MM.1S (cell line): ENCODE measurements at regions not wholly inside any gene's neighbourhood (a gene's known extent, or its start where the extent isn't known, plus 50 kb on each side); places are given as distances from the start of the nearest gene placed in this dataset.

Experiments
- EZH2 ChIP-seq: fragments of 300-600 bp; sonication (generic); optimal IDR thresholded peaks from 2 replicates; pipeline ENCODE3; 2017; ENCODE audit warnings: low read depth, mild to moderate bottlenecking, antibody characterized with exemption, low read length, mixed read lengths
- TF ChIP-seq, protein P1 (sequence below): fragments of 300-600 bp; sonication (generic); IDR thresholded peaks from 2 replicates; pipeline ENCODE4 v1.5.1; 2016; ENCODE audit warnings: antibody characterized with exemption, low read length, mixed read lengths

DNA sequence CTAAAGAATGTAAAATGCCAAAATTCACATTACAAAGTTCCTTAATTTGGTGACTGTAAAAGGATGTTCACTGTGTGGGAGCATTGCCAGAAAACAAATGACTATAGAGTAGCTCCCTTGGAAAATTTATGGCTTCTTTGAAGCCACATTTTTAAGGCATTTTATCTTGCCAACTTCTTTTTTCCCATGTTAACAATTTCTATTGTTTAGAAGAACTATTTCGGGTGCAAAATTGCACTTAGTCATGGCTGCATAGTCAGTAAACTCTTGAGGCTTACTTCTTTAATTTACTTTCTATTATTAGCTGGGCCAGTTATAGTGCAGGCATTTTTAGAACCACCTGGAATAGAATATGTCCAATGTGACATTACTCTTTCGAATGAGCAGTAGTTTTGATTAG, 515.3 kb downstream of the JRKL start:
- TF ChIP-seq, protein P1, sequence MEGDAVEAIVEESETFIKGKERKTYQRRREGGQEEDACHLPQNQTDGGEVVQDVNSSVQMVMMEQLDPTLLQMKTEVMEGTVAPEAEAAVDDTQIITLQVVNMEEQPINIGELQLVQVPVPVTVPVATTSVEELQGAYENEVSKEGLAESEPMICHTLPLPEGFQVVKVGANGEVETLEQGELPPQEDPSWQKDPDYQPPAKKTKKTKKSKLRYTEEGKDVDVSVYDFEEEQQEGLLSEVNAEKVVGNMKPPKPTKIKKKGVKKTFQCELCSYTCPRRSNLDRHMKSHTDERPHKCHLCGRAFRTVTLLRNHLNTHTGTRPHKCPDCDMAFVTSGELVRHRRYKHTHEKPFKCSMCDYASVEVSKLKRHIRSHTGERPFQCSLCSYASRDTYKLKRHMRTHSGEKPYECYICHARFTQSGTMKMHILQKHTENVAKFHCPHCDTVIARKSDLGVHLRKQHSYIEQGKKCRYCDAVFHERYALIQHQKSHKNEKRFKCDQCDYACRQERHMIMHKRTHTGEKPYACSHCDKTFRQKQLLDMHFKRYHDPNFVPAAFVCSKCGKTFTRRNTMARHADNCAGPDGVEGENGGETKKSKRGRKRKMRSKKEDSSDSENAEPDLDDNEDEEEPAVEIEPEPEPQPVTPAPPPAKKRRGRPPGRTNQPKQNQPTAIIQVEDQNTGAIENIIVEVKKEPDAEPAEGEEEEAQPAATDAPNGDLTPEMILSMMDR = no peak
- TF ChIP-seq EZH2 = no peak
